ENCODE measurements at regions not wholly inside any gene's neighbourhood (a gene's known extent, or its start where the extent isn't known, plus 50 kb on each side); places are given as distances from the start of the nearest gene placed in this dataset.

GRCh38 chr16:27152121-27152520 is 51.2 kb upstream of the KDM8 start:
- H3K79me2 ChIP-seq (ENCODE audit: control insufficient read depth, insufficient read depth, low read length), result no peaks in the 10 kb centered on the region
- H3K4me2 ChIP-seq (ENCODE audit: insufficient read depth, low read length), result no peak overlapping the region
- intact Hi-C loops (cut with micrococcal nuclease), result no loop called here
- H3K9me1 ChIP-seq (ENCODE audit: control insufficient read depth, insufficient read depth, low read length), result no peaks in the 10 kb centered on the region
- no peaks in the 10 kb centered on the region for H3K9me3 ChIP-seq (replicated peaks; ENCODE audit: control insufficient read depth, insufficient read depth, low read depth, low read length)
- peaks cover 0 to 4% of the 10 kb centered on the region in 2 experiments; a peak in 2 of 5 replicates for H3K27me3 ChIP-seq (ENCODE audit: control insufficient read depth in 2 of 2, insufficient read depth in 2 of 2, low read length in 2 of 2)
- no peaks in the 10 kb centered on the region for H3K4me1 ChIP-seq (replicated peaks in 1 of 2; ENCODE audit: control insufficient read depth in 2 of 2, insufficient read depth in 2 of 2, low read length in 2 of 2)
- no peak overlapping the region for H2AFZ ChIP-seq (ENCODE audit: low read depth, low read length)
- TF ChIP-seq SRSF1 (IDR thresholded peaks at IDR 0.05; ENCODE audit: low read depth, low read length) (no peak), ZNF146 (CRISPR knock-in tag; IDR thresholded peaks at IDR 0.05; ENCODE audit: unreplicated experiment) (no peak), SREBF2 (CRISPR knock-in tag; IDR thresholded peaks at IDR 0.05) (no peak), BRF1 (IDR thresholded peaks at IDR 0.05; ENCODE audit: borderline replicate concordance, extremely low read depth, insufficient read length) (no peak), SRSF3 (IDR thresholded peaks at IDR 0.05; ENCODE audit: insufficient read depth, low read length) (no peak), SOX6 (IDR thresholded peaks at IDR 0.05) (no peak), NFYB (IDR thresholded peaks at IDR 0.05; ENCODE audit: extremely low read depth, insufficient read length) (no peak), RBM25 (IDR thresholded peaks at IDR 0.05; ENCODE audit: low read depth, low read length, severe bottlenecking) (no peak), KLF10 (CRISPR knock-in tag; IDR thresholded peaks at IDR 0.05) (no peak), WHSC1 (IDR thresholded peaks at IDR 0.05; ENCODE audit: low read length) (no peak)
- no peak overlapping the region for H3K9ac ChIP-seq (ENCODE audit: insufficient read depth in 1 of 2, low read depth in 2 of 2, low read length in 2 of 2)
- in situ Hi-C loops (cut with MboI), result no loop called here
- WGBS (ENCODE audit: insufficient coverage, low coverage, missing lambda C conversion rate), result 0% methylated on average over 2 of the region's 2 CpGs
- no peak overlapping the region for H3K27ac ChIP-seq (ENCODE audit: extremely low read depth, low read depth, low read length)
- CTCF ChIA-PET (ENCODE audit: low intra/inter-chr PET ratio), result no interaction called here
- H3K4me3 ChIP-seq, result no peak overlapping the region
- no peaks in the 10 kb centered on the region for H3K36me3 ChIP-seq (ENCODE audit: control insufficient read depth, insufficient read depth, low read length)
- no peak for FAIRE-seq
- H4K20me1 ChIP-seq (replicated peaks; ENCODE audit: control insufficient read depth, insufficient read depth, low read length), result no peaks in the 10 kb centered on the region
- BruUV-seq (replicated peaks), result no TSS peak
- POLR2A ChIA-PET, result no interaction called here
- ATAC-seq, result no peak
- DNase-seq (ENCODE audit: extremely low read depth in 1 of 4, low spot score in 3 of 4), result no peak
